HG03460 (cell line): ENCODE measurements at regions not wholly inside any gene's neighbourhood (a gene's known extent, or its start where the extent isn't known, plus 50 kb on each side); places are given as distances from the start of the nearest gene placed in this dataset.

Experiments
- ATAC-seq: cut with Tn5 transposase; IDR thresholded peaks from one replicate; pipeline ENCODE4 v1.9.1; 2021; ENCODE audit not compliant: unreplicated experiment

- ATAC-seq, result no peak
Observed at GRCh38 chr14:40199101-40199500, 766.9 kb upstream of the FBXO33 start.

DNA sequence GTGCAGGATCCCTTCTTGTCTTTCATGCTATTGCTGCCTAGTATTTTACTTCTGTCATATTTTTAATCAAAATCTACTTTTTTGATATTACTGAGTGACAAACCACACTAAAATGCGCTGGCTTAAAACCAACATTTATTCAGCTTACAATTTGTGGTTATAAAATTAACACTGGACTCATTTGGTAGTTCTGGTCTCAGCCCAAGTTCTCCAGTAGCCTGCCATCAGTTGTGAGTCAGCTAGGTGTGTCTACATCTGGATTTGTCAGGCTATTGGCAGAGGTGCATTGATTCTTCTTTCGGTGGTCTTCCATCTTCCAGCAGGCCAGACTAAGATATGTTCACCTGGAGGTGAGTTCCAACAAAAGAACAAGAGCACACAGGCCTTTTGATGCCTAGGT, 765.1 kb upstream of the FBXO33 start:
- ATAC-seq, result no peak

DNA sequence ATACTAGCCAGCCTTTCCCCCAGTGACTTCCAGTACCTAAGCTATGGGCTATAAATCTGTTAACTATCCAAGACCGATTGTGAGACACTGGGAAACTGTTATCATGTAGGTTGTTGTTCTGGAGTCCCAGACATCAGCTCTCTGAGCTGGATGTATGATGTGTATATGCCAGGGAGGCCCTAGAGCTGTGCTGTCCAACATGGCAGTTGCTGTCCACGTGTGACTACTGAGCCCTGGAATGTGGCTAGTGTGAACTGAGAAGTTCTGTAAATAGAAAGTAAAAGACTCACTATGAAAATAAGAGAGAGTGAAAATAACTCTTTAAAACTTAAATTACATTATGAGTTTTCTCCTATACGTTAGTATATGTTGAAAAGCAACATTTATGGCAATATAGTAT, 755.8 kb upstream of the FBXO33 start:
- no peak for ATAC-seq

DNA sequence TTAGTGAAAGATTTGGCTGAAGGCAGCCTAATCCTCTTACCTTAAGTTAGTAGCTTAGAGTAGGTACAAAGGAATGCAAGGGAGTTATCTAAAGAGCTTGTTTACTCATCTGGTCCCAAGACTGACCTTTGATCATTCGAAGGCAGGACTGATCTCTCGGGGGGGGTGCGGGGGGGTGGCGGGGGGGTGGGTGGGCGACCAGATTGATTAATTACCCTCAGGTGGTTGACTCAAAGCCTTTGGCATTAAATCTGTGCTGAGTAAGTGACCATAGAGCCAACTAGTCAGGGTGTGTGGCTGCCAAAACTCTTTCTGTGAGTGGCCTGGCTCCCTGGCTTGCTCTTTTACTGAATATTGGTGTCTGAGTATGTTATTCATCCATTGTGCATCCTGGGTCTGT, 731.9 kb upstream of the FBXO33 start:
- no peak for ATAC-seq

DNA sequence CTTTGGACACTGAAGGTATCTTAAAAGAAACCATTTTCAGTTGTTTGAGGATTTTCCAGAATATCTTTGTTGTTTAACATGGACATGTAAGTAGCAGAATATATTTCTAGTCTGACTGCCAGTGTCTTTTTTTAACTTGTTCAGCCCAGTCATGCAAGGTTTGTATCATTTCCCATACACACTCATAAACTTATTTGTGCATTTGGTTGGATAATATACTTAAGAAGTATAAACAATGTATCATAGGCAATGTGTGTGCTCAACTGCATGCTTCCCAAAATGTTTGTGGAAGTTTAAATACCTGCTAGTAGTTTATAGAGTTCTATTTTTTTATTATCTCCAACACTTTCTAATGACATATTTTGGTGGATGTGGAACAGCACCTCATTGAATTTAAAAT, 707.4 kb upstream of the FBXO33 start:
- ATAC-seq, result no peak

DNA sequence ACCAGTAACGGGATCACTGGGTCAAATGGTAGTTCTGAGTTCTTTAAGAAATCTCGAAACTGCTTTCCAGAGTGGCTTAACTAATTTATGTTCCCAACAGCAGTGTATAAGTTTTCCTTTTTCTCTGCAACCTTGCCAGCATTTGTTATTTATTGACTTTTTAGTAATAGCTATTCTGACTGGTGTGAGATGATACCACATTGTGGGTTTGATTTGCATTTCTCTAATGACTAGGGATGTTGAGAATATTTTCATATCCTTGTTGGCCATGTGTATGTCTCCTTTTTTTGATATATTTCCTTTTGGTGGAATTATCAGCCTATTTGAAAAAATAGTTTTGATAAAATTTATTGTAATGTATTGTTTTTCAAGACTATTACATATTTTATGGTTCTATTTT, 701.2 kb upstream of the FBXO33 start:
- no peak for ATAC-seq

GRCh38 chr14:40129159-40129558, 696.9 kb upstream of the FBXO33 start:
- ATAC-seq, result no peak

- ATAC-seq, result no peak
Observed at GRCh38 chr14:40123816-40124215, 691.6 kb upstream of the FBXO33 start.

- ATAC-seq, result peak; percentile 62
Observed at GRCh38 chr14:40122968-40123648, 690.9 kb upstream of the FBXO33 start.

DNA sequence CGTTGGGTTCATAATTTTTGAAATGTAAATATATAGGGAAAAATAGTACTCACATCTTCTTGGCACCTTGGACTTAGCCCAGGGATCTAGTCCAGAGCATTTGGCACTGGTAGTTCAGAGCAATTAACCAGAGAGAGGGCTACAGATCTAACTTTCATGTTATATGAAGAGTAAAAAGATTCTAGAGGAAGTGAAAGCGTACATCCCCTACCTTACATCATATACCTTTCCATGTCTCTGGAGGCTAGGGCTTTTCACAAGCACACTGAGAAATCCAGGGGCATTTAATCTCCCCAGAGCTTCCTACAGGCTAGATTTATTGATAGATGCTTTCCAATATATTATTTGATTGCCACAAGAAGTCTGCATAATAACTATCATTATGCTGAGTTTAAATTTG, 687.5 kb upstream of the FBXO33 start:
- peak; percentile 53 for ATAC-seq

- ATAC-seq, result no peak
Observed at GRCh38 chr14:40119321-40119720, 687.1 kb upstream of the FBXO33 start.

GRCh38 chr14:40115583-40115982, 683.4 kb upstream of the FBXO33 start:
- no peak for ATAC-seq

DNA sequence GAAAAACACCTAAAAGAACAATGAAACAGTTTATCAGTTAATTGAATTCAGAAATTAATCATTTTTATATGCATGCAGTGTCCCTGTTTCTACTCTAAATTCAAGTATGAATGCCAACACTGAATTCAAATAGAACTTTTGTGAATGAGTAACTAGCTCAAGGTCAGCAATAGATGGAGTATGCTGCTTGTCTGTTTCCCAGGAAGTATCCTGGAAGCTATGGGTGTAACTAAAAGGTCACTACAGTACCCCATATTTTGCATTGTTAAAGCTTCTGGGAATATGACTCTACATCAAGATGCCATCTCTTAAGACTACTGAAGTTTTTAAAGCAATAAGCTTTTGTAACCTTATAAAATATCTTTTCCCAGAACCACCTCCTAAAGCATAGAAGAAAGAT, 681.4 kb upstream of the FBXO33 start:
- ATAC-seq, result no peak

DNA sequence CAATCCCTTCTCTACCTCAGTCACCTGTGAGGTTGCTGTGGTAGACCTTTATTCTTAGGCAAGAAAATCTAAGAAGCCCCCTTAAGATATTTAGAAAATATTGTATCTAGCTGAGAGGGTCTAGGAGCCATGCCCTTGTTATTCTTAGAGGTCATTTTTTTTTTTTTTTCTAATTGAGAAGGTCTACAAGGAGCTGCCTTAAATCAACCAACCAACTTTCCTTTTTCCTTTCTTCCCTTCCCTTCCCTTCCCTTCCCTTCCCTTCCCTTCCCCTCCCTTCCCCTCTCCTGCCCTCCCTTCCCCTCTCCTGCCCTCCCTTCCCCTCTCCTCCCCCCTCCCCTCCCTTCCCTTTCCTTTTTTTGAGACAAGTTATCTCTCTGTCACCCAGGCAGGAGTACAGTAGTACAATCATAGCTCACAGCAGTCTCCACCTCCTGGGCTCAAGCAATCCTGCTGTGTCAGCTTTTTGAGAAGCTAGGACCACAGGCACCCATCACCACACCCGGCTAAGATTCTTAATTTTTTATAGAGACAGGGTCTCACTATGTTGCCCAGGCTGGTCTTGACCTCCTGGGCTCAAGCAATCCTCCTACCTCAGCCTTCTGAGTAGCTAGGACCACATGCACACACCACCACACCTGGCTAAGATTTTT, 668.4 kb upstream of the FBXO33 start:
- no peak for ATAC-seq

- ATAC-seq, result no peak
Observed at GRCh38 chr14:40099316-40099715, 667.1 kb upstream of the FBXO33 start.

DNA sequence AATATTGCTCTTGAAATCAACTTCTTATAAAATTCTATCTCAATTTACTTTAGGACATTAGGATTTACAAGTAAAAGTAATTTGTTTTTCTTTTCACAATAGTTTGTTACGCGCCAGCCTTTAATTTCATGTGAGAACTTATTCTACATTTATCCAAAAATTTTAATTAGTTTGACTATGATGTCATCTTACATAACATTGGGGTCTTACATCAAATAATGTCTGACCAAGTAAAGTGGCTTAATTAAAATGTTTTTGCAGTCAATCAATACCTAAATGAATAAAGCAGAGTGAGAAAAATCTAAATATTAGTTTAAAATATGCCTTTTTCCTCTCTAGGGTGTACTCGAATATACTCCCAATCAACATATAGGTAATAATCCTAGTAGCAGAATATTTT, 666.2 kb upstream of the FBXO33 start:
- ATAC-seq, result no peak

GRCh38 chr14:40096968-40097367, 664.7 kb upstream of the FBXO33 start:
- no peak for ATAC-seq

GRCh38 chr14:40093800-40094199, 661.6 kb upstream of the FBXO33 start:
- no peak for ATAC-seq

GRCh38 chr14:40074169-40074568, 641.9 kb upstream of the FBXO33 start:
- ATAC-seq, result no peak

DNA sequence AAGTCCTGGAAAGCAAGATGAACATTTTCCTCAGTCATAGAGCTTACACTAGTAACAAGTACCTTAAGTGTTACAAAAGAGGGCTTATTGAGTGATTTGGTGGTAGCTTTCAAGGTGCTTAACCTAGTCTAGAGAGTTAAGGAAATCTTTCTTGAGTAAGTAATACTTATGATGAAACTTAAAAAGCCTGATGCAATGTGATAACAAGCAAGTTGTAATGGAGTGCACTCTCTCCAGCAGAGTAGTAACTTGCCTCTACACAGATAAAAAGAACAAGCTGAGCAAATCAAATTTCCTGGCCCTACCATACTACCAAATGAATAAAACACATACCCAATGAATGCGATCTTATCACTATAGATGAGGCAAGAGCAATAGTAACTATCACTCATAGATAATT, 639.9 kb upstream of the FBXO33 start:
- no peak for ATAC-seq

DNA sequence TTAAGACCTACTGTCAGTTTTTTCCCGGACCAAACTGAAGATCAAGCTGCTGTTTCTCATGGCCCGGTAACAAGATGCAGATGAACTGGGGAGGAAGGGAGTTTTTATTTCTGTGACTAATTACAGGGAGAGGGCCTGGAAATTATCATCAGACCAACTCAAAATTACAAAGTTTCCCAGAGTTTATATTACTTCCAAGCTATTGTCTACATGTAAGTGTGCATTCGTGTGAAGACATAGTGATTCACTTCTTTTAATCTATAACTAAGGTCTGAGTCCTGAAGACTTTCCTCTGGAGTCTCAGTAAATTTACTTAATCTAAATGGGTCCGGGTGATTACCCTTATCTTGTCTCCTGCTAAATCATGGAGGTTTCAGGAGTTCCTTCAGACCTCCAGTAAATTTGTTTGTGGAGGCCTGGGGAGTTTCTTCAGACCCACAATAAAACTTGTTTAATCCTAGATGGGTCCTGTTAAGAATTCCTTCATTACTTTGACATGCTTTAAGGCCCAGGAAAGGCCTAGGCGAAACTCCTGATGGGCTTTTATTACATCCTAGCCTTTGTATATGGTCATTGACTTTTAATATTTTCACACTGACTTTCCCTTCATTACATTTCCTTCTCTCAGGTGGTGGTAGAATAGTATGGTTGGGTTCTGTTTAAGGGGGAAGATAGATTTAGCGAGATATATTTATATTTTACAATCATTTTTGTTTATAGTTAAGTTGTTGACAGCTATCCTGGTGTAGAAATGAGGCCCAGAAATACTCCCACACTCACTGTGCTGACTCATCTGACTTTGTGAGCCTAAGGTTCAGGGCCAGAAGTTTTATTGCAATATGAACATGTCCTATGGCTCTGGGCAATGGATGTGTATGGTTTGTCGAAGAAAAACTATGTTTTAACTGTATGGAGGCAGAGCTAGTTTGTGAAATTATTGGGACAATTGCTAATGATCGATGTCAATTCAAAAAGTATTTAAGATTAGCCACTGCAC, 627.0 kb upstream of the FBXO33 start:
- ATAC-seq, result no peak

GRCh38 chr14:40053416-40053815, 621.2 kb upstream of the FBXO33 start:
- ATAC-seq, result no peak
